ENCODE measurements at regions not wholly inside any gene's neighbourhood (a gene's known extent, or its start where the extent isn't known, plus 50 kb on each side); places are given as distances from the start of the nearest gene placed in this dataset.

- ChIA-PET CTCF (interaction anchor here (0.8 to 2.6 kb wide), 11 partner anchors 8 to 412 kb away, joined by 3 to 8 read pairs (median 3); no protein-coding TSS in a partner anchor), POLR2A (no interaction called here)
- Mint-ChIP-seq H3K27ac (no peak overlapping the region), H3K27me3 (ENCODE audit: low read depth) (peaks cover 3% of the 10 kb centered on the region; the same call in 1 of the 2 replicates), H3K4me3 (no peak overlapping the region), H3K9me3 (peaks cover 14% of the 10 kb centered on the region), H3K4me1 (peaks cover 60% of the 10 kb centered on the region), H3K36me3 (peaks cover 17% of the 10 kb centered on the region)
- no peak for DNase-seq (ENCODE audit: low spot score)
- TF ChIP-seq ZNF396 (CRISPR knock-in tag; IDR thresholded peaks at IDR 0.05; ENCODE audit: borderline replicate concordance) (no peak), EMX1 (CRISPR knock-in tag; IDR thresholded peaks at IDR 0.05) (no peak), ZNF219 (CRISPR knock-in tag; IDR thresholded peaks at IDR 0.05; ENCODE audit: borderline replicate concordance) (no peak), NFE2L1 (CRISPR knock-in tag; IDR thresholded peaks at IDR 0.05) (no peak), ZNF121 (CRISPR knock-in tag; IDR thresholded peaks at IDR 0.05) (no peak), RELA (CRISPR knock-in tag; IDR thresholded peaks at IDR 0.05; ENCODE audit: borderline replicate concordance) (no peak), ATF3 (CRISPR knock-in tag; conservative IDR thresholded peaks at IDR 0.05) (no peak), IRF2 (CRISPR knock-in tag; IDR thresholded peaks at IDR 0.05; ENCODE audit: borderline replicate concordance, low read depth) (no peak), ARID4B (CRISPR knock-in tag; IDR thresholded peaks at IDR 0.05; ENCODE audit: borderline replicate concordance) (no peak), CREB1 (CRISPR knock-in tag; IDR thresholded peaks at IDR 0.05) (no peak), SOX15 (CRISPR knock-in tag; IDR thresholded peaks at IDR 0.05) (no peak), FOXP1 (CRISPR knock-in tag; IDR thresholded peaks at IDR 0.05; ENCODE audit: borderline replicate concordance) (no peak)
- ATAC-seq: no peak
Observed at GRCh38 chr9:119967867-119968535, 598.8 kb upstream of the BRINP1 start.

DNA sequence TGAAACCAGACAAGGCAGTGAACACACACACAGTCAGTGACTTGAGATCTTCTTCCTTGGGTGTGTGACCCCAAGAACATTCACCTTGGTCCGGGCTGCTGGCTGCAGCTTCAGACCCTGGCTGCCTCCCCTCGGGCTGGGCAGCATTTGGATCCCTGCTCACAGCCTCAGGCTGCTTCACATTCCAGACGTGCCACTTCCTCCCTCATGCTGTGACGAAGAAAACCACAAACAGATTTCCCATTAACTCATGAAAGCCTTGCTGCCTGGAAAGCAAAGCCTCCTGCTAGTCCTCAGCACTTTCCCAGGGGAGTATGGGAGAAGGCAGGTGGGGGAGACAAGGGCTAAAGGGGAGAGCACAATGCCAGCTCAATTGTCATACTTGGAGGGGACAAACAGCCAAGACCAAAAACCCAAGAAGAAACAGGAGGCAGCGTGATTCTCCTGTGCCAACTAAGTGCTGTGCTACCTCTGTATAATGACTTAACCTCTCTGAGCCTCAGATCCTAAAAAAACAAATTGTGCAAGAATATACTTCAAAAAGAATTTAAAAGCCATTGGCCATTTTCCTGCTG, 594.6 kb upstream of the BRINP1 start:
- DNase-seq (ENCODE audit: low spot score) (peak; percentile 78), ATAC-seq (peak; percentile 91)
- no peak overlapping the region for H3K4me3 Mint-ChIP-seq
- peak overlapping the region; percentile 89 for H3K27ac Mint-ChIP-seq
- ChIA-PET CTCF (interaction anchor here (0.8 to 1.2 kb wide), 2 partner anchors 145 to 336 kb away, joined by 3 read pairs; no protein-coding TSS in a partner anchor), POLR2A (no interaction called here)
- H3K27me3 Mint-ChIP-seq (ENCODE audit: low read depth): peaks cover 3% of the 10 kb centered on the region; the same call in 1 of the 2 replicates
- peaks cover 47% of the 10 kb centered on the region for H3K4me1 Mint-ChIP-seq
- H3K36me3 Mint-ChIP-seq: peaks cover 17% of the 10 kb centered on the region
- peaks cover 14% of the 10 kb centered on the region for H3K9me3 Mint-ChIP-seq
- TF ChIP-seq ZNF138 (CRISPR knock-in tag; conservative IDR thresholded peaks at IDR 0.05) (peak; percentile 47; the same call in 1 of the 2 replicates), SMAD3 (CRISPR knock-in tag; IDR thresholded peaks at IDR 0.05; ENCODE audit: borderline replicate concordance) (0 out of 2 replicates have a peak, but pooled peaks have one; percentile 37), NFATC4 (CRISPR knock-in tag; IDR thresholded peaks at IDR 0.05) (peak; percentile 50; the same call in 1 of the 2 replicates), CBFB (CRISPR knock-in tag; IDR thresholded peaks at IDR 0.05; ENCODE audit: low read depth) (peak; percentile 95), ZNF423 (CRISPR knock-in tag; IDR thresholded peaks at IDR 0.05) (peak; percentile 98), ZNF671 (CRISPR knock-in tag; IDR thresholded peaks at IDR 0.05) (peak; percentile 58; the same call in 1 of the 2 replicates), ZNF121 (CRISPR knock-in tag; IDR thresholded peaks at IDR 0.05) (no peak), MXD4 (CRISPR knock-in tag; IDR thresholded peaks at IDR 0.05; ENCODE audit: borderline replicate concordance) (no peak)
- TF ChIP-seq, protein P1, sequence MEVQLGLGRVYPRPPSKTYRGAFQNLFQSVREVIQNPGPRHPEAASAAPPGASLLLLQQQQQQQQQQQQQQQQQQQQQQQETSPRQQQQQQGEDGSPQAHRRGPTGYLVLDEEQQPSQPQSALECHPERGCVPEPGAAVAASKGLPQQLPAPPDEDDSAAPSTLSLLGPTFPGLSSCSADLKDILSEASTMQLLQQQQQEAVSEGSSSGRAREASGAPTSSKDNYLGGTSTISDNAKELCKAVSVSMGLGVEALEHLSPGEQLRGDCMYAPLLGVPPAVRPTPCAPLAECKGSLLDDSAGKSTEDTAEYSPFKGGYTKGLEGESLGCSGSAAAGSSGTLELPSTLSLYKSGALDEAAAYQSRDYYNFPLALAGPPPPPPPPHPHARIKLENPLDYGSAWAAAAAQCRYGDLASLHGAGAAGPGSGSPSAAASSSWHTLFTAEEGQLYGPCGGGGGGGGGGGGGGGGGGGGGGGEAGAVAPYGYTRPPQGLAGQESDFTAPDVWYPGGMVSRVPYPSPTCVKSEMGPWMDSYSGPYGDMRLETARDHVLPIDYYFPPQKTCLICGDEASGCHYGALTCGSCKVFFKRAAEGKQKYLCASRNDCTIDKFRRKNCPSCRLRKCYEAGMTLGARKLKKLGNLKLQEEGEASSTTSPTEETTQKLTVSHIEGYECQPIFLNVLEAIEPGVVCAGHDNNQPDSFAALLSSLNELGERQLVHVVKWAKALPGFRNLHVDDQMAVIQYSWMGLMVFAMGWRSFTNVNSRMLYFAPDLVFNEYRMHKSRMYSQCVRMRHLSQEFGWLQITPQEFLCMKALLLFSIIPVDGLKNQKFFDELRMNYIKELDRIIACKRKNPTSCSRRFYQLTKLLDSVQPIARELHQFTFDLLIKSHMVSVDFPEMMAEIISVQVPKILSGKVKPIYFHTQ (CRISPR knock-in tag; IDR thresholded peaks at IDR 0.05): peak; percentile 67
- TF ChIP-seq, protein P2, sequence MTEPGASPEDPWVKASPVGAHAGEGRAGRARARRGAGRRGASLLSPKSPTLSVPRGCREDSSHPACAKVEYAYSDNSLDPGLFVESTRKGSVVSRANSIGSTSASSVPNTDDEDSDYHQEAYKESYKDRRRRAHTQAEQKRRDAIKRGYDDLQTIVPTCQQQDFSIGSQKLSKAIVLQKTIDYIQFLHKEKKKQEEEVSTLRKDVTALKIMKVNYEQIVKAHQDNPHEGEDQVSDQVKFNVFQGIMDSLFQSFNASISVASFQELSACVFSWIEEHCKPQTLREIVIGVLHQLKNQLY (CRISPR knock-in tag; IDR thresholded peaks at IDR 0.05): no peak
- TF ChIP-seq, protein P3, sequence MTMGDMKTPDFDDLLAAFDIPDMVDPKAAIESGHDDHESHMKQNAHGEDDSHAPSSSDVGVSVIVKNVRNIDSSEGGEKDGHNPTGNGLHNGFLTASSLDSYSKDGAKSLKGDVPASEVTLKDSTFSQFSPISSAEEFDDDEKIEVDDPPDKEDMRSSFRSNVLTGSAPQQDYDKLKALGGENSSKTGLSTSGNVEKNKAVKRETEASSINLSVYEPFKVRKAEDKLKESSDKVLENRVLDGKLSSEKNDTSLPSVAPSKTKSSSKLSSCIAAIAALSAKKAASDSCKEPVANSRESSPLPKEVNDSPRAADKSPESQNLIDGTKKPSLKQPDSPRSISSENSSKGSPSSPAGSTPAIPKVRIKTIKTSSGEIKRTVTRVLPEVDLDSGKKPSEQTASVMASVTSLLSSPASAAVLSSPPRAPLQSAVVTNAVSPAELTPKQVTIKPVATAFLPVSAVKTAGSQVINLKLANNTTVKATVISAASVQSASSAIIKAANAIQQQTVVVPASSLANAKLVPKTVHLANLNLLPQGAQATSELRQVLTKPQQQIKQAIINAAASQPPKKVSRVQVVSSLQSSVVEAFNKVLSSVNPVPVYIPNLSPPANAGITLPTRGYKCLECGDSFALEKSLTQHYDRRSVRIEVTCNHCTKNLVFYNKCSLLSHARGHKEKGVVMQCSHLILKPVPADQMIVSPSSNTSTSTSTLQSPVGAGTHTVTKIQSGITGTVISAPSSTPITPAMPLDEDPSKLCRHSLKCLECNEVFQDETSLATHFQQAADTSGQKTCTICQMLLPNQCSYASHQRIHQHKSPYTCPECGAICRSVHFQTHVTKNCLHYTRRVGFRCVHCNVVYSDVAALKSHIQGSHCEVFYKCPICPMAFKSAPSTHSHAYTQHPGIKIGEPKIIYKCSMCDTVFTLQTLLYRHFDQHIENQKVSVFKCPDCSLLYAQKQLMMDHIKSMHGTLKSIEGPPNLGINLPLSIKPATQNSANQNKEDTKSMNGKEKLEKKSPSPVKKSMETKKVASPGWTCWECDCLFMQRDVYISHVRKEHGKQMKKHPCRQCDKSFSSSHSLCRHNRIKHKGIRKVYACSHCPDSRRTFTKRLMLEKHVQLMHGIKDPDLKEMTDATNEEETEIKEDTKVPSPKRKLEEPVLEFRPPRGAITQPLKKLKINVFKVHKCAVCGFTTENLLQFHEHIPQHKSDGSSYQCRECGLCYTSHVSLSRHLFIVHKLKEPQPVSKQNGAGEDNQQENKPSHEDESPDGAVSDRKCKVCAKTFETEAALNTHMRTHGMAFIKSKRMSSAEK (CRISPR knock-in tag; IDR thresholded peaks at IDR 0.05; ENCODE audit: borderline replicate concordance): peak; percentile 62; the same call in 1 of the 2 replicates
